OCI-LY3 (cell line): ENCODE measurements at regions not wholly inside any gene's neighbourhood (a gene's known extent, or its start where the extent isn't known, plus 50 kb on each side); places are given as distances from the start of the nearest gene placed in this dataset.
"Not testable (repeated sequence)": the region's sequence is repeated elsewhere in the genome, so short reads cannot be mapped to it uniquely, and the experiment has no call there.

Experiments
- CTCF ChIP-seq: fragments of 200-600, 300-600 bp; sonication (generic); IDR thresholded peaks from 2 replicates; pipeline ENCODE4 v1.5.1; 2014; ENCODE audit warnings: antibody characterized with exemption, low read length, low read depth
- EZH2phosphoT487 ChIP-seq: fragments of 200-600 bp; shearing (Covaris generic); IDR thresholded peaks from 2 replicates; pipeline ENCODE4 v1.6.1; 2018; ENCODE audit warnings: antibody characterized with exemption, mixed run types, low read depth

- not testable (repeated sequence) for TF ChIP-seq EZH2phosphoT487, CTCF
These were observed 1070.4 kb downstream of the RPIA start for GRCh38 chr2:89761863-89762262.
